ENCODE measurements at regions not wholly inside any gene's neighbourhood (a gene's known extent, or its start where the extent isn't known, plus 50 kb on each side); places are given as distances from the start of the nearest gene placed in this dataset.

- TF ChIP-seq ZNF274 (IDR thresholded peaks at IDR 0.05; ENCODE audit: low read depth, low read length): no peak
- no peak overlapping the region for H3K4me3 ChIP-seq (ENCODE audit: low read length)
Measured at GRCh38 chr13:62092536-62092935, 676.9 kb upstream of the PCDH20 start.

- TF ChIP-seq ZNF274 (IDR thresholded peaks at IDR 0.05; ENCODE audit: low read depth, low read length): no peak
- H3K4me3 ChIP-seq (ENCODE audit: low read length): no peak overlapping the region
Measured at GRCh38 chr13:62088165-62088564, 672.5 kb upstream of the PCDH20 start.

- no peak overlapping the region for H3K4me3 ChIP-seq (ENCODE audit: low read length)
- TF ChIP-seq ZNF274 (IDR thresholded peaks at IDR 0.05; ENCODE audit: low read depth, low read length): no peak
Measured at GRCh38 chr13:62087124-62087523, 671.5 kb upstream of the PCDH20 start.

- no peak for TF ChIP-seq ZNF274 (IDR thresholded peaks at IDR 0.05; ENCODE audit: low read depth, low read length)
- H3K4me3 ChIP-seq (ENCODE audit: low read length): no peak overlapping the region
Measured at GRCh38 chr13:62085337-62086229, 669.9 kb upstream of the PCDH20 start.

GRCh38 chr13:62084728-62085127 is 669.1 kb upstream of the PCDH20 start:
- TF ChIP-seq ZNF274 (IDR thresholded peaks at IDR 0.05; ENCODE audit: low read depth, low read length): no peak
- no peak overlapping the region for H3K4me3 ChIP-seq (ENCODE audit: low read length)

- TF ChIP-seq ZNF274 (IDR thresholded peaks at IDR 0.05; ENCODE audit: low read depth, low read length): no peak
- H3K4me3 ChIP-seq (ENCODE audit: low read length): no peak overlapping the region
Measured at GRCh38 chr13:62067821-62068220, 652.2 kb upstream of the PCDH20 start.

GRCh38 chr13:62065016-62065415 is 649.4 kb upstream of the PCDH20 start:
- TF ChIP-seq ZNF274 (IDR thresholded peaks at IDR 0.05; ENCODE audit: low read depth, low read length): no peak
- H3K4me3 ChIP-seq (ENCODE audit: low read length): no peak overlapping the region

DNA sequence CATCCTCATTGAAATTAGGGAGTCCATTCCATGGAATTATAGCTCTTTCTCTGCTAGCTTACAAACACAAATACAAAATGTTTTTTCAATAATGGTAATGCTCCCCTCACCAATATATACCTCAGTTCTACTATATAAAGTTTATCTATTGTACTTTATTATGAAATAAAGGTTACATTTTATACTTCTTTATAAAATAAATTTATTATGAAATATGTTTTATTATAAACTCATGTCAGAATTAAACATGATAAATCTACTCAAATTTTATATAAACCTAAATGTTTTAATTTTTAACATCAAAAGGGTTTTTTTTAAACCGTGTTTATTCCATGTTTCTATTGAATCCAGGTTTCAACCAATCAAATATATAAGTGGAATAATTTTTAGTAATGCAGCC is 646.1 kb upstream of the PCDH20 start:
- no peak overlapping the region for H3K4me3 ChIP-seq (ENCODE audit: low read length)

GRCh38 chr13:62060570-62060969 is 644.9 kb upstream of the PCDH20 start:
- no peak for TF ChIP-seq ZNF274 (IDR thresholded peaks at IDR 0.05; ENCODE audit: low read depth, low read length)
- no peak overlapping the region for H3K4me3 ChIP-seq (ENCODE audit: low read length)

More for the DNA sequence above, 646.1 kb upstream of the PCDH20 start:
- TF ChIP-seq ZNF274 (IDR thresholded peaks at IDR 0.05; ENCODE audit: low read depth, low read length): no peak

GRCh38 chr13:62057286-62057685 is 641.6 kb upstream of the PCDH20 start:
- TF ChIP-seq ZNF274 (IDR thresholded peaks at IDR 0.05; ENCODE audit: low read depth, low read length): no peak
- no peak overlapping the region for H3K4me3 ChIP-seq (ENCODE audit: low read length)

DNA sequence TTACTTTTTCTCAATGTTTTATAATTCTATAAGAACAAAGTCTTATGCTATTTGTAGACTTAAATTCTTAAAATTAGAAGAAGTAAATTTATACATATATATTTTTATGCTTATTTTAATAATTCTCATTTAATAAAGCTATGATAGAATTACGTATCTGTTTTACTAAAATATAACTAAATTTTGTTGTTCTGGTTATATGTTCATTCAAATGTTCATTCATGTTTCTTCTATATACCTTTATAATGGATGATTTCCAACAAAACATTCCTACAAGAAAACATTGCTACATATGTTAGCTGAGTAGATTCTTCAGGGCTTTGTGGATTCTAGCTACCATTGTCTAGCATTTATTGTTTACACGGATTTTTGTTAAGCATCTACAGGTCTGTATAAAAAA is 634.3 kb upstream of the PCDH20 start:
- TF ChIP-seq ZNF274 (IDR thresholded peaks at IDR 0.05; ENCODE audit: low read depth, low read length): no peak
- H3K4me3 ChIP-seq (ENCODE audit: low read length): no peak overlapping the region

GRCh38 chr13:62046512-62046911 is 630.9 kb upstream of the PCDH20 start:
- no peak for TF ChIP-seq ZNF274 (IDR thresholded peaks at IDR 0.05; ENCODE audit: low read depth, low read length)
- H3K4me3 ChIP-seq (ENCODE audit: low read length): no peak overlapping the region

DNA sequence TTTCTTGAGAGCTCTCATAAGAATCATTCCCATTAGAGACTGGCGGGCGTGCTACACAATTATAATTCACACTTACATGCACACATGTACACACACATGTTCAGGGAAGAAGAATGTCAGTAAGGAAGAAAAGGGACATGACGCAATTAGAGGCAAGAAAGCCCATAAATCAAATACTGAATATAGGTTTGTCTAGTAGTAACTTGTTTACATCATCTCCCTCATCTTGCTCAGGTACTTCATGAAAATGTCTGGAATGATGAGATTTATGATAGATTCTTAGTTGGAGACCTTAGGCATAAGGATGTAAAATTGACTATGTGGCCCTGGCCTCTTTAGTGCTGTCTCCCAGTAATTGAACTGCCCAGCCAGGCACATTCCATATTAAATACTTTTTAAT is 628.0 kb upstream of the PCDH20 start:
- TF ChIP-seq ZNF274 (IDR thresholded peaks at IDR 0.05; ENCODE audit: low read depth, low read length): no peak
- H3K4me3 ChIP-seq (ENCODE audit: low read length): no peak overlapping the region

- H3K4me3 ChIP-seq (ENCODE audit: low read length): no peak overlapping the region
- no peak for TF ChIP-seq ZNF274 (IDR thresholded peaks at IDR 0.05; ENCODE audit: low read depth, low read length)
Measured at GRCh38 chr13:62040806-62041205, 625.2 kb upstream of the PCDH20 start.

GRCh38 chr13:62040078-62040477 is 624.4 kb upstream of the PCDH20 start:
- no peak overlapping the region for H3K4me3 ChIP-seq (ENCODE audit: low read length)
- no peak for TF ChIP-seq ZNF274 (IDR thresholded peaks at IDR 0.05; ENCODE audit: low read depth, low read length)

DNA sequence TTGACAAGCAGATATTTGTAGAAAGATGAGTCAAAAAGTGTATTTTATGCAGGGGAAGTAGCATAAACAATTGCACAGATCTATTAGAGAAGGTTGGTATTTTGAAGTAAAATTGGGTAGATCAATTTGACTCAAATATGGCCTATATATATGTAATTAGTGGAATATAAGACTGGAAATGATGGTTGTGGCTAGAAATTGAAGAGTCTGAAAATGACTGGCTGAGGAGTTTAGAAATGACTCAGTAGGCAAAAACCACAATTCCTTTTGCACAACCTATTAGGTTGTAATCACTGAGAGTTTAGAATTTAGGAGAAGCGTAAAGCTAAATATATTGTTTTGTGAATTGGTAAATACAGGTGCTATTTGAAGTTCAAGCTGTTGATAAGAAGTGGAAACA is 622.6 kb upstream of the PCDH20 start:
- TF ChIP-seq ZNF274 (IDR thresholded peaks at IDR 0.05; ENCODE audit: low read depth, low read length): no peak
- H3K4me3 ChIP-seq (ENCODE audit: low read length): no peak overlapping the region
